ENCODE measurements at regions not wholly inside any gene's neighbourhood (a gene's known extent, or its start where the extent isn't known, plus 50 kb on each side); places are given as distances from the start of the nearest gene placed in this dataset.

DNA sequence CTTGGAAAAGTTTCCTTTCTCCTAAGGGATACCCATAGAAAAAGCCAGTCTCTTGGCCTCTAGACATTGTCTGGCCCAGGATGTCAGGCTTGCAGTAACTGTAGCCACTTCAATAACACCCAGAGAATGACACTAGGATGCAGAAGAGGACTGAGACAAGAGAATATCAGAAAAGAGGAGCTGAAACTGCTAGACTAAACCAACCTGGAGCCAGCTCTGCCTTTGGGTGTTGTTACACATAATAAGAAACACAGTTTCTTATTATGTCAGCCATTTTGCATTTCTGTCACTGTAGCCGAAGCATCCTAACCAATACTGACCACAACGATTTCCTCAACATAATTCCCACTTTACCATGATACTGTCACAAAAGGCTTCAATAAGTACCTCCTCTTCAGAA, 72.2 kb upstream of the RCN1 start:
- CTCF ChIA-PET: interaction anchor here (1.5 kb wide), 1 partner anchor 26 kb away, joined by 3 read pairs; no protein-coding TSS in a partner anchor
- no peak overlapping the region for H3K27ac Mint-ChIP-seq (ENCODE audit: unreplicated experiment)
- BruUV-seq (replicated peaks): no TSS peak
- H3K4me3 Mint-ChIP-seq (ENCODE audit: low read depth, unreplicated experiment): no peak overlapping the region
- no peaks in the 10 kb centered on the region for H3K4me1 Mint-ChIP-seq (ENCODE audit: low read depth, unreplicated experiment)
- H3K27me3 Mint-ChIP-seq (ENCODE audit: unreplicated experiment): peaks cover 42% of the 10 kb centered on the region
- TF ChIP-seq, protein P1, sequence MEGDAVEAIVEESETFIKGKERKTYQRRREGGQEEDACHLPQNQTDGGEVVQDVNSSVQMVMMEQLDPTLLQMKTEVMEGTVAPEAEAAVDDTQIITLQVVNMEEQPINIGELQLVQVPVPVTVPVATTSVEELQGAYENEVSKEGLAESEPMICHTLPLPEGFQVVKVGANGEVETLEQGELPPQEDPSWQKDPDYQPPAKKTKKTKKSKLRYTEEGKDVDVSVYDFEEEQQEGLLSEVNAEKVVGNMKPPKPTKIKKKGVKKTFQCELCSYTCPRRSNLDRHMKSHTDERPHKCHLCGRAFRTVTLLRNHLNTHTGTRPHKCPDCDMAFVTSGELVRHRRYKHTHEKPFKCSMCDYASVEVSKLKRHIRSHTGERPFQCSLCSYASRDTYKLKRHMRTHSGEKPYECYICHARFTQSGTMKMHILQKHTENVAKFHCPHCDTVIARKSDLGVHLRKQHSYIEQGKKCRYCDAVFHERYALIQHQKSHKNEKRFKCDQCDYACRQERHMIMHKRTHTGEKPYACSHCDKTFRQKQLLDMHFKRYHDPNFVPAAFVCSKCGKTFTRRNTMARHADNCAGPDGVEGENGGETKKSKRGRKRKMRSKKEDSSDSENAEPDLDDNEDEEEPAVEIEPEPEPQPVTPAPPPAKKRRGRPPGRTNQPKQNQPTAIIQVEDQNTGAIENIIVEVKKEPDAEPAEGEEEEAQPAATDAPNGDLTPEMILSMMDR (IDR thresholded peaks at IDR 0.05; ENCODE audit: unreplicated experiment): no peak
- no peaks in the 10 kb centered on the region for H3K9me3 Mint-ChIP-seq (ENCODE audit: low read depth, unreplicated experiment)
- intact Hi-C loops (cut with micrococcal nuclease; ENCODE audit: unreplicated experiment): no loop called here
- no peak for DNase-seq
- no peaks in the 10 kb centered on the region for H3K36me3 Mint-ChIP-seq (ENCODE audit: insufficient read depth, unreplicated experiment)

DNA sequence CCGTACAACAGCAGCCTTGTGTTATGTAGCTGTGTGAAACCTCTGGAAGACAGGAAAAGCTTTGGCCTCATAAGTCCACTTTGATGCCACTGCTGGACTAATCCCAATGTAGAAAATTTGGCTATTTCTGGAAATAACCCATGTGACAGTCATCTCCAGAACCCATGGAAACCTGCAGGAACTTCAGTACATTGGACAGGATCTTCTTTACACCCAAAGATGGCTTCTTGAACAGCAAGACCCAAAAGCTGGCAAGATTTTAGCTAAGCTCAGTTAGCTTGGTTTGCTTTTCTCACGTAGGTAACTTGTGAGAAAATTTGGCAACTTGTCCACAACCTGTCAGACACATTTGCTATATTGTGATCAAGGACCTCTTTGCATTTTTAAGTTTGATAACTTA, 74.8 kb upstream of the RCN1 start:
- no peak for DNase-seq
- Mint-ChIP-seq H3K27me3 (ENCODE audit: unreplicated experiment) (peaks cover 45% of the 10 kb centered on the region), H3K9me3 (ENCODE audit: low read depth, unreplicated experiment) (no peaks in the 10 kb centered on the region), H3K4me3 (ENCODE audit: low read depth, unreplicated experiment) (no peak overlapping the region), H3K36me3 (ENCODE audit: insufficient read depth, unreplicated experiment) (no peaks in the 10 kb centered on the region), H3K4me1 (ENCODE audit: low read depth, unreplicated experiment) (no peaks in the 10 kb centered on the region), H3K27ac (ENCODE audit: unreplicated experiment) (no peak overlapping the region)
- no TSS peak for BruUV-seq (replicated peaks)
- CTCF ChIA-PET: no interaction called here
- intact Hi-C loops (cut with micrococcal nuclease; ENCODE audit: unreplicated experiment): no loop called here
- TF ChIP-seq, protein P1 (IDR thresholded peaks at IDR 0.05; ENCODE audit: unreplicated experiment): no peak

DNA sequence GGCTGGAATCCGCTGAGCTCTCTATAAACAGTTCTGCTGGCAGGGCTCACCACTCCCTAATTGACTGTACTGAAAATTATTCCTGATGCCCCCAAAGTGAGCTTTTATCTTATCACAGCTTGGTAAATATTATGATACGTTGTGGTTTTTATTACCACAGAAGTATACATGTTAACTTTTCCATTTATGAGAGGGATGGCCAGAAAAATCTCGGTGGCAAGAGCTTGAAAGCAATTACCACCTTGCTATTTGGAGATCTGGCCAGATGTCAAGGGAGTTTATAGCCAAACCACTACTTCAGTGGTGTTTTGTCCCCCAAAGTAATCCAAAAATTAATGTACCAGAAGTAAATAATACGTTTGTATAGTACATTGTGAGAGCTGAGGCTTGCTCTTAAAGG, 75.4 kb upstream of the RCN1 start:
- no TSS peak for BruUV-seq (replicated peaks)
- Mint-ChIP-seq H3K27me3 (ENCODE audit: unreplicated experiment) (peaks cover 51% of the 10 kb centered on the region), H3K9me3 (ENCODE audit: low read depth, unreplicated experiment) (no peaks in the 10 kb centered on the region), H3K4me1 (ENCODE audit: low read depth, unreplicated experiment) (no peaks in the 10 kb centered on the region), H3K4me3 (ENCODE audit: low read depth, unreplicated experiment) (no peak overlapping the region), H3K27ac (ENCODE audit: unreplicated experiment) (no peak overlapping the region), H3K36me3 (ENCODE audit: insufficient read depth, unreplicated experiment) (no peaks in the 10 kb centered on the region)
- TF ChIP-seq, protein P1 (IDR thresholded peaks at IDR 0.05; ENCODE audit: unreplicated experiment): no peak
- no peak for DNase-seq
- CTCF ChIA-PET: no interaction called here
- intact Hi-C loops (cut with micrococcal nuclease; ENCODE audit: unreplicated experiment): no loop called here

DNA sequence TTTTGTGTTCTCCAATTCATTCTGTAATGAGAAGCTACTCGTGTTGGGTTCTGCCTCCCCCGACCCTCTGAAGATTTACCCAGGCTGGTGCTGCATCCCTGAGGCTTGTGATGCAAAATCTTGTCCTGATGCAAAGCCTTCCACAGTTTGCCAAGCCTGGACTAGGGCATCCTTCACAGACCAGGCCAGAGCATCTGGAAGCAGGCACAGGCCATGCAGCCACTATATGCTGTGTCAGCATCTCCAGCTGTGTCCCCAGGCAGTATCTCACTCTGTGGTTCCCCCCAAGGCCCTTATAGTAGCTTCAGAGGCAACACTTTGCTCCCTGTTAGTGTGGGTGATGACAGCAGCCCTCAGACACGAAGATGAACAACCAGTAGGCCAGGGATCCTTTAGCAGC, 77.3 kb upstream of the RCN1 start:
- no TSS peak for BruUV-seq (replicated peaks)
- Mint-ChIP-seq H3K9me3 (ENCODE audit: low read depth, unreplicated experiment) (no peaks in the 10 kb centered on the region), H3K36me3 (ENCODE audit: insufficient read depth, unreplicated experiment) (no peaks in the 10 kb centered on the region), H3K4me1 (ENCODE audit: low read depth, unreplicated experiment) (no peaks in the 10 kb centered on the region), H3K27ac (ENCODE audit: unreplicated experiment) (no peak overlapping the region), H3K4me3 (ENCODE audit: low read depth, unreplicated experiment) (no peak overlapping the region), H3K27me3 (ENCODE audit: unreplicated experiment) (peaks cover 68% of the 10 kb centered on the region)
- no peak for DNase-seq
- CTCF ChIA-PET: no interaction called here
- TF ChIP-seq, protein P1 (IDR thresholded peaks at IDR 0.05; ENCODE audit: unreplicated experiment): no peak
- intact Hi-C loops (cut with micrococcal nuclease; ENCODE audit: unreplicated experiment): no loop called here
